Loucy (cell line): ENCODE measurements at regions not wholly inside any gene's neighbourhood (a gene's known extent, or its start where the extent isn't known, plus 50 kb on each side); places are given as distances from the start of the nearest gene placed in this dataset.

ENCODE experiments used
- H2AFZ ChIP-seq: fragments of 200-600 bp; sonication (generic); 2 replicates; pipeline ENCODE4 v1.6.0; 2016; ENCODE audit warnings: antibody characterized with exemption, mild to moderate bottlenecking, low read length, moderate library complexity
- H3F3A ChIP-seq: fragments of 200-600 bp; 2 replicates; pipeline ENCODE4 v1.6.0; 2016; ENCODE audit warnings: antibody characterized with exemption, low read depth, mild to moderate bottlenecking
- H3K27me3 ChIP-seq: fragments of 200-600 bp; sonication (generic); 2 replicates; pipeline ENCODE4 v1.6.1; 2014; ENCODE audit warnings: low read length, mild to moderate bottlenecking; ENCODE audit not compliant: insufficient read depth, poor library complexity, severe bottlenecking
- H3K36me3 ChIP-seq: fragments of 200-600 bp; sonication (generic); 2 replicates; pipeline ENCODE4 v1.6.1; 2016; ENCODE audit warnings: low read length; ENCODE audit not compliant: insufficient read depth
- H3K4me1 ChIP-seq: fragments of 200-600 bp; sonication (generic); 2 replicates; pipeline ENCODE4 v1.5.1; 2014; ENCODE audit warnings: low read length, mild to moderate bottlenecking; ENCODE audit not compliant: insufficient read depth, poor library complexity, severe bottlenecking
- H3K4me2 ChIP-seq: fragments of 200-600 bp; sonication (generic); 2 replicates; pipeline ENCODE4 v1.6.0; 2014; ENCODE audit warnings: antibody characterized with exemption, low read length, low read depth, mild to moderate bottlenecking; ENCODE audit not compliant: poor library complexity, severe bottlenecking
- H3K4me3 ChIP-seq: fragments of 200-600 bp; sonication (generic); 2 replicates; pipeline ENCODE4 v1.5.1; 2014; ENCODE audit warnings: low read length, mild to moderate bottlenecking, mixed read lengths; ENCODE audit not compliant: poor library complexity, severe bottlenecking
- H3K79me2 ChIP-seq: fragments of 200-600 bp; sonication (generic); 2 replicates; pipeline ENCODE4 v1.6.1; 2014; ENCODE audit warnings: low read length; ENCODE audit not compliant: insufficient read depth
- H3K9ac ChIP-seq: fragments of 200-600 bp; sonication (generic); 2 replicates; pipeline ENCODE4 v1.6.0; 2014; ENCODE audit warnings: mild to moderate bottlenecking, low read depth, low read length, moderate library complexity; ENCODE audit not compliant: poor library complexity, severe bottlenecking
- H3K9me2 ChIP-seq: fragments of 200-600 bp; sonication (generic); replicated peaks from 2 replicates; pipeline ENCODE4 v1.6.1; 2016; ENCODE audit warnings: low read depth, low read length, mixed read lengths
- H3K9me3 ChIP-seq: fragments of 200-600 bp; sonication (generic); 2 replicates; pipeline ENCODE4 v1.6.1; 2014; ENCODE audit warnings: mild to moderate bottlenecking, antibody characterized with exemption, low read length, low read depth; ENCODE audit not compliant: insufficient read depth
- H4K20me1 ChIP-seq: fragments of 200-600 bp; sonication (generic); 2 replicates; pipeline ENCODE4 v1.6.0; 2014; ENCODE audit warnings: antibody characterized with exemption, low read length, mild to moderate bottlenecking; ENCODE audit not compliant: insufficient read depth, poor library complexity, severe bottlenecking
- EZH2phosphoT487 ChIP-seq: fragments of 200-600 bp; IDR thresholded peaks from 2 replicates; pipeline ENCODE4 v1.6.1; 2018; ENCODE audit warnings: antibody characterized with exemption, mild to moderate bottlenecking, moderate library complexity, borderline replicate concordance
- TF ChIP-seq, protein P1 (sequence below): fragments of 200-600 bp; sonication (generic); conservative IDR thresholded peaks from 2 replicates; pipeline ENCODE4 v1.5.1; 2014; ENCODE audit warnings: mild to moderate bottlenecking, antibody characterized with exemption, low read length

- H3K9ac ChIP-seq, result no peak overlapping the region
- no peaks in the 10 kb centered on the region for H3K36me3 ChIP-seq
- H3K79me2 ChIP-seq, result no peaks in the 10 kb centered on the region
- H3K4me2 ChIP-seq, result no peak overlapping the region
- H3K4me3 ChIP-seq, result no peak overlapping the region
- H3K27me3 ChIP-seq, result no peaks in the 10 kb centered on the region
- H3F3A ChIP-seq, result no peaks in the 10 kb centered on the region
- no peak overlapping the region for H2AFZ ChIP-seq
- no peaks in the 10 kb centered on the region for H3K4me1 ChIP-seq
- H3K9me2 ChIP-seq, result no peaks in the 10 kb centered on the region
- no peak for TF ChIP-seq EZH2phosphoT487
- TF ChIP-seq, protein P1, sequence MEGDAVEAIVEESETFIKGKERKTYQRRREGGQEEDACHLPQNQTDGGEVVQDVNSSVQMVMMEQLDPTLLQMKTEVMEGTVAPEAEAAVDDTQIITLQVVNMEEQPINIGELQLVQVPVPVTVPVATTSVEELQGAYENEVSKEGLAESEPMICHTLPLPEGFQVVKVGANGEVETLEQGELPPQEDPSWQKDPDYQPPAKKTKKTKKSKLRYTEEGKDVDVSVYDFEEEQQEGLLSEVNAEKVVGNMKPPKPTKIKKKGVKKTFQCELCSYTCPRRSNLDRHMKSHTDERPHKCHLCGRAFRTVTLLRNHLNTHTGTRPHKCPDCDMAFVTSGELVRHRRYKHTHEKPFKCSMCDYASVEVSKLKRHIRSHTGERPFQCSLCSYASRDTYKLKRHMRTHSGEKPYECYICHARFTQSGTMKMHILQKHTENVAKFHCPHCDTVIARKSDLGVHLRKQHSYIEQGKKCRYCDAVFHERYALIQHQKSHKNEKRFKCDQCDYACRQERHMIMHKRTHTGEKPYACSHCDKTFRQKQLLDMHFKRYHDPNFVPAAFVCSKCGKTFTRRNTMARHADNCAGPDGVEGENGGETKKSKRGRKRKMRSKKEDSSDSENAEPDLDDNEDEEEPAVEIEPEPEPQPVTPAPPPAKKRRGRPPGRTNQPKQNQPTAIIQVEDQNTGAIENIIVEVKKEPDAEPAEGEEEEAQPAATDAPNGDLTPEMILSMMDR, result no peak
- no peaks in the 10 kb centered on the region for H3K9me3 ChIP-seq
- H4K20me1 ChIP-seq, result no peaks in the 10 kb centered on the region
These were observed 507.3 kb upstream of the CDH8 start for GRCh38 chr16:62543516-62543915.

- H2AFZ ChIP-seq, result no peak overlapping the region
- no peak overlapping the region for H3K9ac ChIP-seq
- no peaks in the 10 kb centered on the region for H3K9me3 ChIP-seq
- H3K4me1 ChIP-seq, result no peaks in the 10 kb centered on the region
- H3K4me2 ChIP-seq, result no peak overlapping the region
- H3K79me2 ChIP-seq, result no peaks in the 10 kb centered on the region
- TF ChIP-seq, protein P1, result no peak
- no peak for TF ChIP-seq EZH2phosphoT487
- H3K36me3 ChIP-seq, result no peaks in the 10 kb centered on the region
- no peaks in the 10 kb centered on the region for H3K9me2 ChIP-seq
- H3K4me3 ChIP-seq, result no peak overlapping the region
- H4K20me1 ChIP-seq, result no peaks in the 10 kb centered on the region
- no peaks in the 10 kb centered on the region for H3K27me3 ChIP-seq
- H3F3A ChIP-seq, result no peaks in the 10 kb centered on the region
These were observed 503.4 kb upstream of the CDH8 start for GRCh38 chr16:62539657-62540056.

DNA sequence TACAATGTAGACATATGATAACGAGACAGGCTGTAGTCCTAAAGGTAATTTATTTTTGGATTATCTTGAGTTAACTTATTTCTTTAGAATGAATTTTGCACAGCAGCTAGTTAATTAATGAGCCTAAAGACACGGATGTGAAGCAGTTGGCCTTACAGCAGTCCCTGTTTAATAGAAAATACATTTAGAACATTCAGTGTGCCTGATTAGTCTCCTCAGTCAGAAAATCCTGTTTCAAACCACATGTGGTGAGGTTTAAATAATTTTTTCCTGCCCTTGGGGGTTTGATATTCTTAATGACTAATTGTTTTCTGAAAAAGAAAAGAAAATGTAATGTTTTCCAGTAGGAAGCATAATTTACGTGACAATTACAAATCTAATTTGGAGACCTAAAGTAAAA lies 494.2 kb upstream of the CDH8 start:
- Histone ChIP-seq H3K9me3 (no peaks in the 10 kb centered on the region), H3K27me3 (no peaks in the 10 kb centered on the region), H3K79me2 (no peaks in the 10 kb centered on the region), H3K36me3 (no peaks in the 10 kb centered on the region), H3K4me2 (no peak overlapping the region), H3F3A (no peaks in the 10 kb centered on the region), H3K9me2 (no peaks in the 10 kb centered on the region), H3K4me1 (no peaks in the 10 kb centered on the region), H2AFZ (no peak overlapping the region), H4K20me1 (no peaks in the 10 kb centered on the region), H3K4me3 (no peak overlapping the region), H3K9ac (no peak overlapping the region)
- TF ChIP-seq, protein P1, result no peak
- no peak for TF ChIP-seq EZH2phosphoT487
